GM19455 (cell line): ENCODE measurements at regions not wholly inside any gene's neighbourhood (a gene's known extent, or its start where the extent isn't known, plus 50 kb on each side); places are given as distances from the start of the nearest gene placed in this dataset.

Experiments
- ATAC-seq: cut with Tn5 transposase; IDR thresholded peaks from one replicate; pipeline ENCODE4 v1.9.1; 2021; ENCODE audit not compliant: unreplicated experiment

GRCh38 chr4:29005838-29006237 is 1714.3 kb upstream of the PCDH7 start:
- ATAC-seq, result no peak

DNA sequence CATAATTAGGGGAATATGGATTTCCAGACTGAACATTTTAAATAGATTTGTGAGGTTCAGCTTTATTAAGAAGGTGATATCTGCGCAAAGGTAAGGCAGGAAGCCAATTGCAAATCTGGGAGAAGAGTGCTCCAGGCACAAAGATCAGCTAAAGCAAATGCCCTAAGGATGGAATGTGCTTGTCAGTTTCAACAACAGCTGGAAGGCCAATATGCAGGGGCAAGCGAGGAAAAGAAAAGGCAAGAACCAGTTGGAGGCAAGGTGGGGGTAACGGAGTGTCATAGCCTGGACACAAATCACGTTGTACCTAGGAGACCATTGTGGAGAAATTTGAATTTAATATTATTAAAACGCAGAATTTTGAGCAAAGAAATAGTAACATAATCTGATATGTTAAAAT is 1710.3 kb upstream of the PCDH7 start:
- no peak for ATAC-seq

DNA sequence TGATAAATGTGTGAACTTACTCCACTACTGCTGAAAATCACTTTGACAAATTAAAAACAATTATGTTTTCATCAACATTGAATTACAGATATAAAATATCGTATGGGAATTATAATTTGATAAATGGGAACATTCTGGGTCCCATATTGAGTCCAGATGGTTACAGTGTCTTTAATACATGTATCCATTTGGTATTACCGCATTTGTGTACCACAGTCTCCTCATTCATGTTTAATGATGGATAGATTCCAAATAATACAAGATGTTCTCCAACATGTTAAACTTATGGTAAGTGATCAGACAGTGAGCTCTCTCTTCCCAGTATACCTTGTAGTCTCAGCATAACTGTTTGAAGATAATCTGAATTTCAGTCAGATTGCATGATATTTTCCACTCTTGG is 1706.8 kb upstream of the PCDH7 start:
- ATAC-seq, result no peak

- ATAC-seq, result no peak
These were observed 1705.6 kb upstream of the PCDH7 start for GRCh38 chr4:29014555-29014954.

- ATAC-seq, result no peak
These were observed 1686.5 kb upstream of the PCDH7 start for GRCh38 chr4:29033703-29034102.

- ATAC-seq, result no peak
These were observed 1682.7 kb upstream of the PCDH7 start for GRCh38 chr4:29037501-29037900.

DNA sequence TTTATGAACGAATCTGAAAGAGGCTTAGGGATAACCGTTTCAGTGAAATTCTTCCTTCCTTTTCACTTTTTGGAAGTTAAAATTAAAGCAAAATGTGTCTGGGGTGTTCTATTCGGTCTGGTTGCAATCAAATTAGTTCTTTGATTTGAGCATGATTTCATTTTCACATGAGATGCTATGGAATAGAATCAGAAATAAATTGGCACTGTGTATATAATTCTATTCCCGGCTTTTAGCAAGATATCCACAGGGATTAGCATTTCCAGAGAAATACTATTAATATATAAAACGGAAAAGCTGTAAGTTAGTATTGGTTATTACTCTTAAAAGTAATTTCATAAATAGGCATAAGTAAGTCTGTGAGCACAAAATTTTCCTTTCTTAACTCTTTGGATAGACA is 1676.8 kb upstream of the PCDH7 start:
- no peak for ATAC-seq

DNA sequence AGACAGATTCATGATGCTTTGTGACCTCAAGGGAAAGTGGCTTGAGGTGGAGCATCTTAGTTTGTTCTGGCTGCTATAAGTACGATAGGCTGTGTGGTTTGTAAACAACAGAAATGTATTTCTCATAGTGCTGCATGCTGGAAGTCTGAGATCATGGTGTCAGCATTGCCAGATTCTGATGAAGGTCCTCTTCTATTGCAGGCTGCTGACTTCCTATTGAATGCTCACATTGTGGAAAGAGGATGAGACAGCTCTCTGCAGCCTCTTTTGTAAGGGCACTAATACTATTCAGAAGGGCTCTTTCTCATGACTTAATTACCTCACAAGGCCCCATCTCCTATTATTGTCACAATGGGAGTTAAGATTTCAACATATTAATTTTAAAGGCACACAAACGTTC is 1674.0 kb upstream of the PCDH7 start:
- ATAC-seq, result no peak

DNA sequence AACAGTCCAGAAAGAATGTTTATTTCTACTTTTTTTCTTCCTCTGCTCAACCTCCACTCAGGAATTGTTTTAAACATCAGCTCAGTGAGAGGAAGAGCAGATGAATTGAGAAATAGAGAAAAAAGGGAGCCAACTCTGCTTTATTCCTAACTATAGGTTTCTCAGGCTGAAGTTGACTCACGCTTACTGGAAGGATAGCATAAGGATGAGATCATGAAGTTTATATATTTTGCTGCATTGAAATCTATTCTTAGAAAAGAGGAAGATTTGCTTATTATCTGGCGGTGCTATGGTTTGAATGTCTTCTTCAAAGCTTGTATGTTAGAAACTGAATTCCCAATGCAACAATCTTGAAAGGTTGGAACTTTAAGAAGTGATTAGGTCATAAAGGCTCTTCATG is 1673.4 kb upstream of the PCDH7 start:
- no peak for ATAC-seq

- no peak for ATAC-seq
These were observed 1672.7 kb upstream of the PCDH7 start for GRCh38 chr4:29047341-29048041.

DNA sequence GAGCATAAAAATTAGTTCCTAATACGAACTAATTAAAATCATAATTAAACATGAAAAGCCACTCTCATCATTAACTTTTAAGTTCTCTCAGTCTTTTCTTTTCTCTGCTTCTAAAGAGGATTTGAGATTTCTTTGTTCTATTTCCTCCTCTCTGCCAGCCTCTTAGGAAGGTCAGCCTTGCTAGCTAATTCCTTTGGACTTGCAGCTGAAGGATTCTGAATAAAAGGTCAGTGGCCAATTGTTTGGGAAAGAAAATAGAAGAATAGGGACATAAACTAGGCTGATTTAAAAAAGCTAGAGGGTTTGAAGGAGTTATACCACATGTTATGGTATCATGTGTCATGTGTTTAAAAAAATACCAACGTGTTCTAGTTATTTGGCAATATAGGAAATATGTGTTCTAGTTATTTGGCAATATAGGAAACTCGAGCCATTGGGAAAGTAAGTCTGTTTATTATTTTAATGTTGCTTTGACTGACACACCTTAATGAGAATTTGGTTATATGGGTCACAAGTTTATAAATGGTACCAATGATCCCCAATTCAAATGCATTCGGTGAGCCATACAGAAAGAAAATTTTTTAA is 1668.7 kb upstream of the PCDH7 start:
- ATAC-seq, result no peak

- no peak for ATAC-seq
These were observed 1667.9 kb upstream of the PCDH7 start for GRCh38 chr4:29052266-29052665.

DNA sequence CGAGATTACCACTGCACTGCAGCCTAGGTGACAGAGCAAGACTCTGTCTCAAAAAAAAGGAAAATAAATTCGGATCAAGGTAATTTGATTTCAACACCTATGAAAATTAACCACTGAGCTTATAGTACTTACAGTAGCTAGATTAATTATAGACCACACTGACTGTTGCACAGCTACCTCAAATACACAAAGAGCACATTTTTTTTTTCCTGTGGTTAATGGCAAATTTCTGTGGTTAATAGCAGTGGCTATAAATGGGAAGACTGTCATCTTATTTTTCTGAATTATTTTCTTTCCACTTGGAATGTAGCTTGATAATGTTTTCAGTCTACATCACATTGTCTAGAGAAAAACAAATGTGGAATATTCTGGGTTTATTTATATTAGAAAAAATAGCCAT is 1661.6 kb upstream of the PCDH7 start:
- no peak for ATAC-seq

DNA sequence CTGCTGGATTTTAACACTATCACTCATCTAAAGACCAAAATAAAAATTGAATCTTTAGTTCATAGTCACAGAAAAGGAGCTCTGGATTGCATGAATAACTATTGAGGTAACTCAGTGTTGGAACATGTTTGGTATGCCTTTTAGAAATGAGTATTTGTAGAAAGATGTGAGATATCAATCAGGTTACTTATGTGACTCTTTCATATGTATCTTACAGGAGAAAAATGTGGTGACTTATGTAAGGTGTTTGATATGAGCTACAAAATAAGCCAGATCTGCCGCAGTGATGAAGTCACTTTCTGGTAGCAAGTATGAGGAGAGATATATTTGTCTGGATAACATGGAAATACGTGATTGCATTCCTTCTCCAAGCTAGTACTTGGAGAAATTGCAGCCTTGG is 1653.3 kb upstream of the PCDH7 start:
- no peak for ATAC-seq

DNA sequence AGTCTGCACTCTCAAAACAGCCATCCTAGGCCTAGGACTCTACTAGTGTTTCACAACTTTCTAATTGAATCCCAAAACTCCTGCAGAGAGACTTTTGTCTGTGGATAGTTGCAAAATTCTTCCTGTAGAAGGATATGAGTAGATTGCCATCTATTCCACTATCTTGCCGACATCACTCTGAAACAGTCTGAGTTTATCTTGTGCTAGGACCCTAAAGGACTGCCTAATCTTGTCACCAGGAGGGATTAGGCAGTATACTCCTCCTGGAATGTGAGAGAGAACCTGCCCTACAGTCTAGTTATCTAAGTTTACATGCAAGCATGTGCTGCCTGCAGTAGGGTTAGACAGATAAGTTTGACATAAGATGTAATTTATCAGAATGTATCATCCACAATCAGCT is 1646.6 kb upstream of the PCDH7 start:
- ATAC-seq, result no peak

- ATAC-seq, result no peak
These were observed 1644.8 kb upstream of the PCDH7 start for GRCh38 chr4:29075366-29075765.

- no peak for ATAC-seq
These were observed 1640.9 kb upstream of the PCDH7 start for GRCh38 chr4:29079260-29079659.

DNA sequence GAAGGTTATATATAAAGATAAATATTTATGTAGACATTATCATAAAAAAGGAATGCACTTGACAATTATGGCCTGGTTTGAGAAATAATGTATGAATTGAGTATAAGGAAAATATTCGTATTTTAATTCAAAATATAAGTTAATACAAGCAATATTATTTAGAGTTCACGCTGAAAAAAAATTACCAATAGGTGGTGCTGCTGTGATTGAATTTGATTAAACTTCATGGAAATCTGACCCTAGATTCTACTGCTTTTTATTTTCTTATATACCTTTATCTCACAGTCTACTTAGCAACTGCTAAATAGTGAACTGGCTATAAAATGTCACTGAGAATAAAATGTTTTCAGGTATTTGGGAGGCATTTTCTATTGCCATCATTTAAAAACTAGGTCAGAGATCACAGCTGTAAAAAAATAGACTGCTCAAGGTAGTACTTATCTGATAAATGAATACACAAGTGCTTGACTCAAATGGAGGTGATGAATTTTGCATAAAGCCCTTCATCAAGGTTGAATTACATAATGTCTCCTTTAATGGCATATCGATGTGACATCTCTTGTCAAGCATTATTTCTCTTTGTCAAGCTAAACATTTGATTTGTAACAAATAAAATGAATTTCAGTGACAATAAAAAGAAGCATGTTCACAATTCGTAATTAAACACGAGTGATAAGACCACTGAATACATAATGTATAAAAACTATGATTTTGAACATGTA is 1638.8 kb upstream of the PCDH7 start:
- ATAC-seq, result no peak

GRCh38 chr4:29082684-29083083 is 1637.5 kb upstream of the PCDH7 start:
- ATAC-seq, result no peak

DNA sequence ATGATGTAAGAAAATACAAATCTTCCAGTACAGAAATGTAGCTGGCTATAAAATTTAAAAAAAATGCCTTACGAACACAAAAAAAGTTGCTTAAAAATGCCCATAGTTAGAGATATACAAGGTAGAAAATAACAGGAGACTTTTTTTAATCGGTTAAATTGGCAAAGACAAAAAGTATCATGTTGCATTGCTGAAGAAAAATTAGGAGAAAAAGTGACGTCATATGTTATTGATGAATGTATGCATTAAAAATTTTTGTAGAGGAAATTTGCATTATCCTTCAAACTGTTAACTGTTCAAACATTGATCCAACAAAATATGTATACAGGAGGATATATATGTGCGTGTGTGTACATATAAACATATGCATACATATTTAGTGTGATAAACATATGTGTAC is 1634.4 kb upstream of the PCDH7 start:
- no peak for ATAC-seq

DNA sequence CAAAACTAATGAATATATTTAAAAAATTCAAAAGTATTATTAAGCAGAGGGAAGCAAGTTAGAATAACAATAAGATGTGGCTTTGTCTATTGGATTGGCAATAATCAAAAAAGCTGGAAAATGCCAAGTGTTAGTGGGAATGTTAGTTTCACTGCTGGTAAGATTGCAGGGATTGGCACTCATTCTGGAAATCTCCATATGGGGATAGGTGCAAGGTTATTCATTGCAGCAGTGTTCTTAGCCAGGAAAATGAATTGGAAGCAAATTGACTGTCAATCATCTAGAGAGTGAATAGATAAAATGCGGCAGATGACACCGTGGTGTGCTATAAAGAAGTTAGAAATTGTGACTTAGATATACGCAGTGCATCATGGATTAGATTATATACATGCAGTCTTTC is 1615.5 kb upstream of the PCDH7 start:
- no peak for ATAC-seq

GRCh38 chr4:29113960-29114359 is 1606.2 kb upstream of the PCDH7 start:
- no peak for ATAC-seq
